H1 (cell line): ENCODE measurements at regions not wholly inside any gene's neighbourhood (a gene's known extent, or its start where the extent isn't known, plus 50 kb on each side); places are given as distances from the start of the nearest gene placed in this dataset.

Experiments
- BCL11A ChIP-seq, 2 experiments: IDR thresholded peaks; one replicate each; pipeline ENCODE4 v1.6.1; 2011; ENCODE audit warnings: low read depth in 2 of 2, low read length in 2 of 2, mild to moderate bottlenecking in 2 of 2
- RFX5 ChIP-seq: IDR thresholded peaks from 2 replicates; pipeline ENCODE4 v1.6.1; 2011; ENCODE audit warnings: low read depth, low read length, improper control_type of control experiment, borderline replicate concordance
- SIRT6 ChIP-seq: IDR thresholded peaks from one replicate; pipeline ENCODE4 v1.7.1; 2012; ENCODE audit warnings: low read length, inconsistent platforms
- SP4 ChIP-seq: IDR thresholded peaks from 2 replicates; pipeline ENCODE4 v1.6.1; 2012; ENCODE audit warnings: low read length, inconsistent platforms

DNA sequence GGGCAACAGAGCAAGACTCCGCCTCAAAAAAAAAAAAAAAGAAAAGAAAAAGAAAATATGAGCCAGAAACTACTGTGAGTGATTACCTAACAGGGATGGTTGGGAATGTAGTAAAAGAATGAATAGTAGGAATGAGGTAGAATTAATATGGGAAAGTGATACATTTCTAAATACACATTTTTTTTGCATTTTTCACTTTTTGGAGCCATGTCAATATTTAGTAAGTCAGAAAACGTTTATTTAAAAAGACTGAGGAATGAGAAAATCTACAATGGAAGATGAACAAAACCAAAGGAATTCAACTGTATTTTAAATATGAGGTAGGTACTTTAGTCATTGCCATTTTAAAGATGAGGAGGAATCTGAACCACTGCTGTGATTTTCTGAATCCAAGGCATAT, 817.2 kb upstream of the CADM2 start (continued):
- TF ChIP-seq BCL11A (IDR thresholded peaks at IDR 0.05; ENCODE audit: low read depth in 2 of 2, low read length in 2 of 2): no peak
- no peak for TF ChIP-seq SIRT6
- no peak for TF ChIP-seq RFX5
- no peak for TF ChIP-seq SP4
